CD4-positive, alpha-beta T cell (primary cell): ENCODE measurements at regions not wholly inside any gene's neighbourhood (a gene's known extent, or its start where the extent isn't known, plus 50 kb on each side); places are given as distances from the start of the nearest gene placed in this dataset.

Experiments
- ATAC-seq: fragments of 200-7000 bp; cut with Tn5 transposase; one replicate; pipeline ENCODE4 v1.10.0; 2022; ENCODE audit warnings: mild to moderate bottlenecking; ENCODE audit not compliant: poor library complexity
- CTCF ChIA-PET: fragments of 350-600 bp; sonication (Branson Sonifier 250); formaldehyde crosslinking; loops from one replicate; lab custom pipeline; 2021; ENCODE audit warnings: antibody characterized with exemption, inconsistent platforms; lab: Charles Lee
- POLR2A ChIA-PET: fragments of 350-600 bp; sonication (Branson Sonifier 250); formaldehyde crosslinking; loops from one replicate; lab custom pipeline; 2021; ENCODE audit warnings: antibody characterized with exemption, inconsistent platforms; lab: Charles Lee
- DNase-seq, 14 experiments: peaks; one replicate each; pipeline ENCODE4 v3.0.0-alpha.2; 2013 to 2020; ENCODE audit warnings: mixed read lengths in 2 of 14
- H3K27ac ChIP-seq, 2 donors: one replicate each; pipeline versions ENCODE4 v1.5.1 to v1.7.0; 2013; ENCODE audit warnings: low read length in 2 of 2, low read depth in 1 of 2, mild to moderate bottlenecking in 1 of 2
- H3K27me3 ChIP-seq, 2 experiments: 1 replicate in 1 of 2; 2 replicates in 1 of 2; pipeline versions ENCODE4 v1.6.1 to v1.7.0; 2013; ENCODE audit warnings: low read length in 2 of 2, control low read depth in 1 of 2, mild to moderate bottlenecking in 1 of 2, moderate library complexity in 1 of 2; ENCODE audit not compliant: insufficient read depth in 2 of 2, control insufficient read depth in 1 of 2
- H3K36me3 ChIP-seq: one replicate; pipeline ENCODE4 v1.6.1; 2013; ENCODE audit warnings: low read length, control low read depth; ENCODE audit not compliant: insufficient read depth
- H3K4me1 ChIP-seq: one replicate; pipeline ENCODE4 v1.6.1; 2013; ENCODE audit warnings: low read length, control low read depth; ENCODE audit not compliant: insufficient read depth
- H3K4me3 ChIP-seq: one replicate; pipeline ENCODE4 v1.5.1; 2013; ENCODE audit warnings: mild to moderate bottlenecking, low read length, moderate library complexity
- H3K9me3 ChIP-seq, 2 experiments: 1 replicate in 1 of 2; 2 replicates in 1 of 2; pipeline versions ENCODE4 v1.6.1 to v1.7.0; 2013; ENCODE audit warnings: low read length in 2 of 2, mild to moderate bottlenecking in 2 of 2, control low read depth in 1 of 2, moderate library complexity in 1 of 2; ENCODE audit not compliant: control insufficient read depth in 1 of 2, insufficient read depth in 1 of 2
- H3K27ac Mint-ChIP-seq: one replicate; pipeline ENCODE4 v1.8.0; 2020; ENCODE audit warnings: mixed read lengths
- H3K27me3 Mint-ChIP-seq: one replicate; pipeline ENCODE4 v1.8.0; 2021; ENCODE audit warnings: mixed read lengths
- H3K36me3 Mint-ChIP-seq: one replicate; pipeline ENCODE4 v1.8.0; 2021; ENCODE audit warnings: low read depth, mixed read lengths
- H3K4me1 Mint-ChIP-seq: one replicate; pipeline ENCODE4 v1.8.0; 2021; ENCODE audit warnings: low read depth, mixed read lengths
- H3K4me3 Mint-ChIP-seq: one replicate; pipeline ENCODE4 v1.8.0; 2020; ENCODE audit warnings: mild to moderate bottlenecking, mixed read lengths
- H3K9me3 Mint-ChIP-seq: one replicate; pipeline ENCODE4 v1.8.0; 2020; ENCODE audit warnings: mixed read lengths
- intact Hi-C, 2 experiments: fragments of 100-400 bp; cut with DNase I in 1 of 2; cut with micrococcal nuclease in 1 of 2; formaldehyde crosslinking; loops; one replicate each; pipeline versions ENCODE4 v1.15.1 to v1.9.0; 2023 to 2025; cut with DNase I, micrococcal nuclease
- TF ChIP-seq, protein P1 (sequence below): fragments of 200-600 bp; IDR thresholded peaks from one replicate; pipeline ENCODE4 v1.8.0; 2022; ENCODE audit warnings: antibody characterized with exemption, mild to moderate bottlenecking

DNA sequence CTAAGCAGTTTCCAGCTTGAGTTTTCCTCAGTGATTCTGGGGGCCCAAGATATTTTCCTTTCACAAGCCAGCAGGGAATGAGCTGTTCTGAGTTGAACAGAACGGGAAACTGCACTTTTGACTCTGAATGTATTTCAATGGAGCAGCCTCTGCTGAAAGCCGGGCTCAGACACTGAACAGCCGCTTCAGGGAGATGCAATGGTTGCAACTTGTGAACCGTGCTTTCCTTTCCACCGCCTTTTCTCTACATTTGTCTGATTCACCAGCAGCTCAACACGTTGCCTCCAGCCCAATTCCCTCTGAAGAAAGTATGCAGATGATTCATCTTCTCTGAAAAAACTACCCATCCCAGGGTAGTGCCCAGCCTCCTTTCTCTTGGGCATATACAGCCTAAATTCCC lies 119.3 kb upstream of the PKDCC start:
- CTCF ChIA-PET = no interaction called here
- TF ChIP-seq, protein P1, sequence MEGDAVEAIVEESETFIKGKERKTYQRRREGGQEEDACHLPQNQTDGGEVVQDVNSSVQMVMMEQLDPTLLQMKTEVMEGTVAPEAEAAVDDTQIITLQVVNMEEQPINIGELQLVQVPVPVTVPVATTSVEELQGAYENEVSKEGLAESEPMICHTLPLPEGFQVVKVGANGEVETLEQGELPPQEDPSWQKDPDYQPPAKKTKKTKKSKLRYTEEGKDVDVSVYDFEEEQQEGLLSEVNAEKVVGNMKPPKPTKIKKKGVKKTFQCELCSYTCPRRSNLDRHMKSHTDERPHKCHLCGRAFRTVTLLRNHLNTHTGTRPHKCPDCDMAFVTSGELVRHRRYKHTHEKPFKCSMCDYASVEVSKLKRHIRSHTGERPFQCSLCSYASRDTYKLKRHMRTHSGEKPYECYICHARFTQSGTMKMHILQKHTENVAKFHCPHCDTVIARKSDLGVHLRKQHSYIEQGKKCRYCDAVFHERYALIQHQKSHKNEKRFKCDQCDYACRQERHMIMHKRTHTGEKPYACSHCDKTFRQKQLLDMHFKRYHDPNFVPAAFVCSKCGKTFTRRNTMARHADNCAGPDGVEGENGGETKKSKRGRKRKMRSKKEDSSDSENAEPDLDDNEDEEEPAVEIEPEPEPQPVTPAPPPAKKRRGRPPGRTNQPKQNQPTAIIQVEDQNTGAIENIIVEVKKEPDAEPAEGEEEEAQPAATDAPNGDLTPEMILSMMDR = no peak
- POLR2A ChIA-PET = no interaction called here

GRCh38 chr2:41930807-41931566 lies 116.8 kb upstream of the PKDCC start:
- no peak for ATAC-seq
- Histone ChIP-seq H3K9me3 (no peaks in the 10 kb centered on the region), H3K4me1 (no peaks in the 10 kb centered on the region), H3K36me3 (no peaks in the 10 kb centered on the region), H3K27me3 (no peaks in the 10 kb centered on the region), H3K27ac (no peak overlapping the region), H3K4me3 (no peak overlapping the region)
- no peak overlapping the region for H3K27ac Mint-ChIP-seq
- H3K4me3 Mint-ChIP-seq = no peak overlapping the region
- H3K9me3 Mint-ChIP-seq = no peaks in the 10 kb centered on the region
- H3K27me3 Mint-ChIP-seq = peaks cover 4% of the 10 kb centered on the region
- TF ChIP-seq, protein P1 = no peak
- ChIA-PET CTCF (no interaction called here), POLR2A (no interaction called here)
- intact Hi-C loops = no loop called here
- no peaks in the 10 kb centered on the region for H3K4me1 Mint-ChIP-seq
- H3K36me3 Mint-ChIP-seq = no peaks in the 10 kb centered on the region
- DNase-seq = no peak

More for the DNA sequence above, 119.3 kb upstream of the PKDCC start:
- Mint-ChIP-seq H3K9me3 (no peaks in the 10 kb centered on the region), H3K4me3 (no peak overlapping the region), H3K27me3 (peaks cover 4% of the 10 kb centered on the region), H3K36me3 (no peaks in the 10 kb centered on the region), H3K4me1 (no peaks in the 10 kb centered on the region), H3K27ac (no peak overlapping the region)
- ATAC-seq (no peak), DNase-seq (no peak)
- intact Hi-C loops = no loop called here
- H3K27ac ChIP-seq = no peak overlapping the region
- no peaks in the 10 kb centered on the region for H3K27me3 ChIP-seq
- H3K9me3 ChIP-seq = no peaks in the 10 kb centered on the region
- no peak overlapping the region for H3K4me3 ChIP-seq
- H3K4me1 ChIP-seq = no peaks in the 10 kb centered on the region
- no peaks in the 10 kb centered on the region for H3K36me3 ChIP-seq

GRCh38 chr2:41932241-41933045 lies 115.4 kb upstream of the PKDCC start:
- TF ChIP-seq, protein P1 = no peak
- no peak overlapping the region for H3K27ac ChIP-seq
- H3K9me3 Mint-ChIP-seq = no peaks in the 10 kb centered on the region
- H3K4me1 ChIP-seq = no peaks in the 10 kb centered on the region
- no peak overlapping the region for H3K4me3 ChIP-seq
- CTCF ChIA-PET = no interaction called here
- POLR2A ChIA-PET = no interaction called here
- intact Hi-C loops = no loop called here
- no peak for ATAC-seq
- no peaks in the 10 kb centered on the region for H3K27me3 ChIP-seq
- no peaks in the 10 kb centered on the region for H3K27me3 Mint-ChIP-seq
- H3K4me3 Mint-ChIP-seq = no peak overlapping the region
- no peaks in the 10 kb centered on the region for H3K36me3 ChIP-seq
- no peaks in the 10 kb centered on the region for H3K36me3 Mint-ChIP-seq
- no peaks in the 10 kb centered on the region for H3K9me3 ChIP-seq
- DNase-seq = no peak
- H3K27ac Mint-ChIP-seq = no peak overlapping the region
- no peaks in the 10 kb centered on the region for H3K4me1 Mint-ChIP-seq
